ENCODE measurements at regions not wholly inside any gene's neighbourhood (a gene's known extent, or its start where the extent isn't known, plus 50 kb on each side); places are given as distances from the start of the nearest gene placed in this dataset.

GRCh38 chr7:90007831-90008230 is 146.4 kb upstream of the STEAP1 start:
- 43 to 46% methylated on average over 3 of the region's 3 CpGs for WGBS, 2 donors
- H3K4me3 ChIP-seq = no peak overlapping the region
- no peaks in the 10 kb centered on the region for H3K4me1 ChIP-seq
- intact Hi-C loops (cut with DNase I) = no loop called here
- ATAC-seq = no peak
- H3K9me3 ChIP-seq = no peaks in the 10 kb centered on the region
- H3K27me3 ChIP-seq = no peaks in the 10 kb centered on the region
- DNase-seq = no peak
- no peaks in the 10 kb centered on the region for H3K36me3 ChIP-seq (replicated peaks in 1 of 2; ENCODE audit: insufficient read depth in 1 of 2, low read depth in 2 of 2)
- H3K27ac ChIP-seq = no peak overlapping the region
- TF ChIP-seq, protein P1, sequence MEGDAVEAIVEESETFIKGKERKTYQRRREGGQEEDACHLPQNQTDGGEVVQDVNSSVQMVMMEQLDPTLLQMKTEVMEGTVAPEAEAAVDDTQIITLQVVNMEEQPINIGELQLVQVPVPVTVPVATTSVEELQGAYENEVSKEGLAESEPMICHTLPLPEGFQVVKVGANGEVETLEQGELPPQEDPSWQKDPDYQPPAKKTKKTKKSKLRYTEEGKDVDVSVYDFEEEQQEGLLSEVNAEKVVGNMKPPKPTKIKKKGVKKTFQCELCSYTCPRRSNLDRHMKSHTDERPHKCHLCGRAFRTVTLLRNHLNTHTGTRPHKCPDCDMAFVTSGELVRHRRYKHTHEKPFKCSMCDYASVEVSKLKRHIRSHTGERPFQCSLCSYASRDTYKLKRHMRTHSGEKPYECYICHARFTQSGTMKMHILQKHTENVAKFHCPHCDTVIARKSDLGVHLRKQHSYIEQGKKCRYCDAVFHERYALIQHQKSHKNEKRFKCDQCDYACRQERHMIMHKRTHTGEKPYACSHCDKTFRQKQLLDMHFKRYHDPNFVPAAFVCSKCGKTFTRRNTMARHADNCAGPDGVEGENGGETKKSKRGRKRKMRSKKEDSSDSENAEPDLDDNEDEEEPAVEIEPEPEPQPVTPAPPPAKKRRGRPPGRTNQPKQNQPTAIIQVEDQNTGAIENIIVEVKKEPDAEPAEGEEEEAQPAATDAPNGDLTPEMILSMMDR (IDR thresholded peaks at IDR 0.05) = no peak
- no peak for TF ChIP-seq POLR2A (IDR thresholded peaks at IDR 0.05)

GRCh38 chr7:90022213-90022612 is 132.1 kb upstream of the STEAP1 start:
- TF ChIP-seq, protein P1 (IDR thresholded peaks at IDR 0.05) = no peak
- no peak for TF ChIP-seq POLR2A (IDR thresholded peaks at IDR 0.05)
- WGBS, 2 donors = 35 to 52% methylated on average over 1 of the region's 1 CpG

DNA sequence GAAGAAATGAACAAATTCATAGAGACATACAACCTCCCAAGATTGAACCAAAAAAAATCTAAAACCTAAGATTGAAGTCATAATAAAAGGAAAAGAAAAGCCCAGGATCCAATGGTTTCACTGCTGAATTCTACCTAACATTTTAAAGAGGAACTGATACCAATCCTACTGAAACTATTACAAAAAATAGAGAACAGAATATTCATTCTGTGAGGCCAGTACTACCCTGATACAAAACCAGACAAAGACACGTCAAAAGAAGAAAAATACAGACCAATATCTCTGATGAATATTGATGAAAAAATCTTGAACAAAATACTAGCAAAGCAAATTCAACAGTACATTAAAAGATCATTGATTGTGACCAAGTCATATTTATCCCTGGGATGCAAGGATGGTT is 128.5 kb upstream of the STEAP1 start:
- H3K4me3 ChIP-seq = no peak overlapping the region
- intact Hi-C loops (cut with DNase I) = no loop called here
- ATAC-seq = no peak
- H3K36me3 ChIP-seq (replicated peaks in 1 of 2; ENCODE audit: insufficient read depth in 1 of 2, low read depth in 2 of 2) = no peaks in the 10 kb centered on the region
- DNase-seq = no peak
- 47 to 61% methylated on average over 1 of the region's 1 CpG for WGBS, 2 donors
- H3K9me3 ChIP-seq = no peaks in the 10 kb centered on the region
- no peaks in the 10 kb centered on the region for H3K4me1 ChIP-seq
- TF ChIP-seq POLR2A (IDR thresholded peaks at IDR 0.05) = no peak
- TF ChIP-seq, protein P1 (IDR thresholded peaks at IDR 0.05) = no peak
- H3K27ac ChIP-seq = no peak overlapping the region
- no peaks in the 10 kb centered on the region for H3K27me3 ChIP-seq

More at GRCh38 chr7:90022213-90022612, 132.1 kb upstream of the STEAP1 start:
- H3K27ac ChIP-seq = no peak overlapping the region
- no peaks in the 10 kb centered on the region for H3K9me3 ChIP-seq
- no peaks in the 10 kb centered on the region for H3K4me1 ChIP-seq
- DNase-seq (no peak), ATAC-seq (no peak)
- H3K36me3 ChIP-seq (replicated peaks in 1 of 2; ENCODE audit: insufficient read depth in 1 of 2, low read depth in 2 of 2) = no peaks in the 10 kb centered on the region
- no peak overlapping the region for H3K4me3 ChIP-seq
- intact Hi-C loops (cut with DNase I) = no loop called here
- H3K27me3 ChIP-seq = no peaks in the 10 kb centered on the region

GRCh38 chr7:90033850-90034249 is 120.4 kb upstream of the STEAP1 start:
- Histone ChIP-seq H3K27ac (no peak overlapping the region), H3K36me3 (replicated peaks in 1 of 2; ENCODE audit: insufficient read depth in 1 of 2, low read depth in 2 of 2) (no peaks in the 10 kb centered on the region), H3K27me3 (no peaks in the 10 kb centered on the region), H3K4me1 (no peaks in the 10 kb centered on the region), H3K4me3 (no peak overlapping the region), H3K9me3 (no peaks in the 10 kb centered on the region)
- no peak for DNase-seq
- TF ChIP-seq POLR2A (IDR thresholded peaks at IDR 0.05) = no peak
- TF ChIP-seq, protein P1 (IDR thresholded peaks at IDR 0.05) = no peak
- WGBS, 2 donors = 57 to 70% methylated on average over 4 of the region's 4 CpGs
- intact Hi-C loops (cut with DNase I) = no loop called here
- no peak for ATAC-seq

DNA sequence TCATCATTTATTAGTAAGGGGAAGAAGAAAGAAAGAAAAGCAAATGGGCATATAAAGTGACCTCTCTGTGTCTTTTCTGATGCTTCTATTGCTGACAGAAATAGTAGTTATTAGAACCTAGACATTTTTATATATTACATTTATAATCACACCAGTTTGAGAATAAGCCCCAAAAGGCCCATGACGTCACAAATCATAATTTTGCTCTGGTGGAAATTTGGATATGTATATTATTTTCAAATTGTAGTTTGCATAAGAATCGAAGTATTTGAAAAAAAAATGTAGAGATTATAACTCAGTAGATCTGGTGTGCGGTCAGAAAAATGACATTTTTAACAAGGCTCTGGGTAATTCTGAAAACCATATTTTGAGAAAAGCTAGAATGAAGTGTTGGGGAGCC is 101.2 kb upstream of the STEAP1 start:
- WGBS, 2 donors = 58 to 66% methylated on average over 3 of the region's 3 CpGs
- no peak for ATAC-seq

More for the DNA sequence above, 101.2 kb upstream of the STEAP1 start:
- Histone ChIP-seq H3K27me3 (no peaks in the 10 kb centered on the region), H3K4me1 (no peaks in the 10 kb centered on the region), H3K36me3 (replicated peaks in 1 of 2; ENCODE audit: insufficient read depth in 1 of 2, low read depth in 2 of 2) (no peaks in the 10 kb centered on the region), H3K4me3 (no peak overlapping the region), H3K9me3 (no peaks in the 10 kb centered on the region), H3K27ac (no peak overlapping the region)
- no peak for DNase-seq
- intact Hi-C loops (cut with DNase I) = no loop called here
- TF ChIP-seq, protein P1 (IDR thresholded peaks at IDR 0.05) = no peak
- TF ChIP-seq POLR2A (IDR thresholded peaks at IDR 0.05) = no peak
